ENCODE measurements at regions not wholly inside any gene's neighbourhood (a gene's known extent, or its start where the extent isn't known, plus 50 kb on each side); places are given as distances from the start of the nearest gene placed in this dataset.

DNA sequence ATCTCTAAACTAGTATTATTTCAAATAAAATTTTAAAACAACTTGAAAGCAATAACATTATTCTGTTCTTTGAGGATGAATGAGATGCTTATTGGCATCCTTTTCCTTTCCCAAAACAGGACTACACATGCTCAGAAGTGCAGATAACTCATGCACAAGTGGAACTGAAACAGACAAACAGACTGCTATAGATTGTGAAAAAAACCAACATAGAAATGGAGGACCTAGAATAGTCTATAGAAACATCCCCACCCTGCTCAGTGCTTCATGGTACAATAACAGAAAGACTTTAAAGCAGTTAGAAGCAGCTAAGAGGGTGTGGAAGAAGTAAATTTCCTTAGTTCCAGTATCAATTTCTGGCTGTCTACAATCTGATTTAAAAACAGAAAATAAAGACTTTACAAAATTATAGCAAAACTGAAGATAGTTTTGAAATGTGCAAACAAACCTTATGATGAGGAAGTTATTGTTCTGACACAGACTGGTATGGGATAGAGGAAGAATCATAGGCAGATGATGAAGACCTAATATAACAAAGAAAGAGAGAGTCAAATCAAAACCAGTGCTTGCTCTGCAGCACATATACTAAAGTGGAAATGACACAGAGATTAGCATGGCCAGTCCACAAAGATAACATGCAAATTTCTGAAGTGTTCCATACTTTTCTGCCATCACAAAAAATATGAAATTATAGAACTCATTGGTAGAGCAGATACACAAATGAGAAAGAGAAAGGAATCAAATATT, 1025.4 kb downstream of the SQOR start:
- no peaks in the 10 kb centered on the region for H3K27me3 ChIP-seq (ENCODE audit: control insufficient read depth, insufficient read depth, low read length)

DNA sequence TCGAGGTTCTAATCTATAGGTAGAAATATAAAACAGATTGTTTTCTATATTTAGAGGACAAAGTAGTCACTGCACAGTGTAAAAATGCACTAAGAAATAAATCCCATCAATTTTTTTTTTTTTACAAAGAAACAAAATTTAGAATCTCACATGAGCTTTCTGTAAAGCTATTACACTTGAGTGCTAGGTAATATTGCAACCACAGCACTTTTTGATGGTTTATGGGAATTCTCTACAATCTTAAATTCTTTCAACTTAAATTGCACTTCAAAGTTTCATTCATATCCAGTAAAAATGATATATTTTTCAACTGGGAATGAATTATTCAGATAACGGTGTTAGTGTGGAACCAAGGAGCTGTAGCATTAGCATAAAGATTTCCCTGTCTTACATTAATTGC, 1035.4 kb downstream of the SQOR start:
- DNase-seq, result no peak
- Histone ChIP-seq H3K27me3 (ENCODE audit: control insufficient read depth, insufficient read depth, low read length) (no peaks in the 10 kb centered on the region), H3K9me3 (replicated peaks; ENCODE audit: control insufficient read depth, low read depth, low read length) (no peaks in the 10 kb centered on the region), H3K27ac (ENCODE audit: low read length) (no peak overlapping the region), H3K4me1 (ENCODE audit: control insufficient read depth, insufficient read depth, low read length) (no peaks in the 10 kb centered on the region), H3K4me3 (ENCODE audit: low read length) (no peak overlapping the region), H3K36me3 (ENCODE audit: control insufficient read depth, insufficient read depth, low read length) (no peaks in the 10 kb centered on the region)
- no CpG with 5 or more reads among the region's 2 CpGs for WGBS (ENCODE audit: insufficient coverage)

More for the DNA sequence above, 1025.4 kb downstream of the SQOR start:
- H3K36me3 ChIP-seq (ENCODE audit: control insufficient read depth, insufficient read depth, low read length), result no peaks in the 10 kb centered on the region
- H3K27ac ChIP-seq (ENCODE audit: low read length), result no peak overlapping the region
- no peak overlapping the region for H3K4me3 ChIP-seq (ENCODE audit: low read length)
- H3K9me3 ChIP-seq (replicated peaks; ENCODE audit: control insufficient read depth, low read depth, low read length), result no peaks in the 10 kb centered on the region
- H3K4me1 ChIP-seq (ENCODE audit: control insufficient read depth, insufficient read depth, low read length), result no peaks in the 10 kb centered on the region
- DNase-seq, result no peak

DNA sequence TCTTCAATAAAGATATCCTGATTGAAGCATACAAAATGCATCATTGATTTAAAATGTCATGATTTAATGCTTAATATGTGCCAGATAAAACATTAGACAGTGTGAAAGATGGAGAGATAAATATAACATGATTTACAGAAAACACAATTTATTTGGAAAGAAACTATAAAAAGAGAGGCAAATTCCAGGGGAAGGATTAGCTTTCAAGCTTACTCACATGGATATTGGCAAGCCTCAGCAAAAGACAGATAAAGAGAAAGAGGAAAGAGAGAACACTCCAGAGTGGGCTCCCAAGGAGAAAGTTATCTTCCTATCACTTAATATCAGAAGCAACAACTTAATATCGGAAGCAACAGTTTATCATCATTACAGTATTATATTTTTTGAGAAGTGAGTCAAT, 1036.5 kb downstream of the SQOR start:
- H3K9me3 ChIP-seq (replicated peaks; ENCODE audit: control insufficient read depth, low read depth, low read length), result no peaks in the 10 kb centered on the region
- no peaks in the 10 kb centered on the region for H3K36me3 ChIP-seq (ENCODE audit: control insufficient read depth, insufficient read depth, low read length)
- no peak overlapping the region for H3K27ac ChIP-seq (ENCODE audit: low read length)
- H3K4me3 ChIP-seq (ENCODE audit: low read length), result no peak overlapping the region
- no peaks in the 10 kb centered on the region for H3K27me3 ChIP-seq (ENCODE audit: control insufficient read depth, insufficient read depth, low read length)
- no CpG with 5 or more reads among the region's 1 CpG for WGBS (ENCODE audit: insufficient coverage)
- H3K4me1 ChIP-seq (ENCODE audit: control insufficient read depth, insufficient read depth, low read length), result no peaks in the 10 kb centered on the region
- no peak for DNase-seq

DNA sequence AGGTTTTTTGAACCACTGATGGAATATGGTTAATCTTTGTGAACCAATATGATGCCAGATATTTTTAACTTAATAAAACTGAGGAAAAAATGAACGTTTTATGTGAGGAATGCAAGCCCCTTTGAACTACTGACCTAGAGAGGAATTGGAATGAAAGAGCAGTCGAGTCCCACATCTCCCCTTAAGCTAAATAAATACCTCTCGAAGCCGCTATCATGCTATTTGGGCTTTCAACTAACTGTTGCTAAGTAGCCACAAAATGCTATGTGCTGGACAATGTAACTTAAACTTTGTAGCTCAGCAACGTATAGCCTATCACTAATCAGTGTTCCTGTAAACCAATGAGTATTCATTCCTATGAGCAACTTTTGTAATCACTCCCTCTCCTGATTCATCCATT, 1037.2 kb downstream of the SQOR start:
- Histone ChIP-seq H3K36me3 (ENCODE audit: control insufficient read depth, insufficient read depth, low read length) (no peaks in the 10 kb centered on the region), H3K27me3 (ENCODE audit: control insufficient read depth, insufficient read depth, low read length) (no peaks in the 10 kb centered on the region), H3K4me1 (ENCODE audit: control insufficient read depth, insufficient read depth, low read length) (no peaks in the 10 kb centered on the region), H3K27ac (ENCODE audit: low read length) (no peak overlapping the region), H3K4me3 (ENCODE audit: low read length) (no peak overlapping the region), H3K9me3 (replicated peaks; ENCODE audit: control insufficient read depth, low read depth, low read length) (no peaks in the 10 kb centered on the region)
- 51% methylated on average over 2 of the region's 5 CpGs for WGBS (ENCODE audit: insufficient coverage)
- no peak for DNase-seq

DNA sequence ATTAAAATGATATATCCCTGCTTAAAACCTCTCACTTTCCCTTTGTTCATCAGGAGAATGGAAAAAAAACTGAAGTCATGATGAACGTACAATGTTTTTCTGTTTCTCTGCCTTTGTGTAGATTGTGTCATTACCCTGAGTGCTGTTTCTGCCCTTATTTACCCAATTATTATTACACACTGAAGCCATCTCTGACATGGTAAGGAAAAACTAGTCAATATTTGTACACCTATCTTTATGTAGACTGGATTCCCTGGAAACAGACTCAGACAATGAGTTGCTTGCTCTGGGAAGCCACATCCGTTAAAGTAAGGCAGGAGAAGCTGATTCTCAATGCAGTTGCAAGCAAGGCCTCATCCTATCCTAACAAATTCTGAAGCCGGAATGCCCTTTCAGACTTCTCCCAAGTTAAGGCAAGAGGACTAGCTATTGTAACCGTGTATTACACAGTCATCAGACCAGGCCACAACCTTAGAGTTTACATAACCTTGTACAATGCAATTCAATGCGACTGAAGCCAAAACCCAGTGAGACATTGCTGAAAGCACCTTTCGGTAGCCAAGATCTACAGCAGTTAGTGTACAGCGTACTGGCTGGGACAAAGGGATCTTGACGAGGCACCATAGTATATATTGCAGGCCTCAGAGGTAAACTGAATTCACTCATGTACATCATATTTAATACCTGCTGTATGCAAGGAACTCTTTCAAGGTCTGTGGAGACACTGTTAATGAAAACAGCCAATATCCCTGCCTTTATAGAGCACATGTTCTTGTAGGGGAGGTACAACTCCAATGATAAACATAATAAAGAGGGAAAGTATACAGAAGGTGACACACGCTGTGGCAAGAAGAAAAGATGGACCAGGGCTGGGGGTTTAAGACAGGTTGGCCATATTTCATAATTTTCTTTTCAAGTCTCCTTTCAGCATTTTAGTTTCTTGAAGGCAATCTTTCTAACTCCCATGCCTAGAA, 1040.8 kb upstream of the SEMA6D start:
- WGBS (ENCODE audit: insufficient coverage), result 78% methylated on average over 5 of the region's 9 CpGs
- Histone ChIP-seq H3K4me3 (ENCODE audit: low read length) (no peak overlapping the region), H3K9me3 (replicated peaks; ENCODE audit: control insufficient read depth, low read depth, low read length) (no peaks in the 10 kb centered on the region), H3K27ac (ENCODE audit: low read length) (no peak overlapping the region), H3K36me3 (ENCODE audit: control insufficient read depth, insufficient read depth, low read length) (no peaks in the 10 kb centered on the region), H3K4me1 (ENCODE audit: control insufficient read depth, insufficient read depth, low read length) (no peaks in the 10 kb centered on the region), H3K27me3 (ENCODE audit: control insufficient read depth, insufficient read depth, low read length) (no peaks in the 10 kb centered on the region)
- no peak for DNase-seq

DNA sequence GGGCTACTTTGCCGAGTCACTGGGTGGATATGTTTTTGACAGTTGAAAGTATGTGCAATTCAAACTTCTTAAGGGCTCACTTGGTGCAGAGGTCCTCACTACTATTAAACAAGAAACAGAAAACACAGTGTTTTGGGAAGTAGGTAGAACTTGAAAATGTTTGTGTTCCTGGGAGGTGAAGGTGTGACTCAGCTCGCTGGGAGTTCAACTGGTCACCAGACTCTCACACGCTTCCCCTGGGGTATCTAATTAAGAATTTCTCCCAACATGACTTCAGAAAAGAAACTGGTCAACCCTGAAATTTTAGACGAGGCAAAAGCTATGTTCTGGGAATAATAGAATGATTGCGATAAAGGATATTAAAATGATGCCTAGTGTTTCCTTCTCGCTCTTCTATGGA, 1039.8 kb upstream of the SEMA6D start:
- Histone ChIP-seq H3K4me1 (ENCODE audit: control insufficient read depth, insufficient read depth, low read length) (no peaks in the 10 kb centered on the region), H3K27ac (ENCODE audit: low read length) (no peak overlapping the region), H3K36me3 (ENCODE audit: control insufficient read depth, insufficient read depth, low read length) (no peaks in the 10 kb centered on the region), H3K9me3 (replicated peaks; ENCODE audit: control insufficient read depth, low read depth, low read length) (no peaks in the 10 kb centered on the region), H3K4me3 (ENCODE audit: low read length) (no peak overlapping the region), H3K27me3 (ENCODE audit: control insufficient read depth, insufficient read depth, low read length) (no peaks in the 10 kb centered on the region)
- no peak for DNase-seq
- WGBS (ENCODE audit: insufficient coverage), result no CpG with 5 or more reads among the region's 6 CpGs

DNA sequence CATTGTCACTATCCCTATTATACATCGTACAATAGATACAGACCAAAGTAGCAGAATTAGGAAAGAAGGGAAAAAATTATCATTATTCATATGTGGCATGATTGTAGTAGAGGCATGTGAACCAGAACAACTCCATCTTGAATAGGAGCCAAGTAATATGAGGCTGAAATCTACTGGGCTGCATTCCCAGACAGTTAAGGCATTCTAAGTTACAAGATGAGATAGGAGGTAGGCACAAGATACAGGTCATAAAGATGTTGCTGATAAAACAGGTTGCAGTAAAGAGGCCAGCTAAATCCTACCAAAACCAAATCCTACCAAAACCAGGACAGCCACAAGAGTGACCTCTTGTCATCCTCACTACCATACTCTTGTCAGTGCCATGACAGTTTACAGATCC, 1035.4 kb upstream of the SEMA6D start:
- DNase-seq, result no peak
- H3K27me3 ChIP-seq (ENCODE audit: control insufficient read depth, insufficient read depth, low read length), result no peaks in the 10 kb centered on the region
- H3K4me3 ChIP-seq (ENCODE audit: low read length), result no peak overlapping the region
- WGBS (ENCODE audit: insufficient coverage), result no CpG with 5 or more reads among the region's 1 CpG
- no peaks in the 10 kb centered on the region for H3K9me3 ChIP-seq (replicated peaks; ENCODE audit: control insufficient read depth, low read depth, low read length)
- H3K4me1 ChIP-seq (ENCODE audit: control insufficient read depth, insufficient read depth, low read length), result no peaks in the 10 kb centered on the region
- no peak overlapping the region for H3K27ac ChIP-seq (ENCODE audit: low read length)
- no peaks in the 10 kb centered on the region for H3K36me3 ChIP-seq (ENCODE audit: control insufficient read depth, insufficient read depth, low read length)

DNA sequence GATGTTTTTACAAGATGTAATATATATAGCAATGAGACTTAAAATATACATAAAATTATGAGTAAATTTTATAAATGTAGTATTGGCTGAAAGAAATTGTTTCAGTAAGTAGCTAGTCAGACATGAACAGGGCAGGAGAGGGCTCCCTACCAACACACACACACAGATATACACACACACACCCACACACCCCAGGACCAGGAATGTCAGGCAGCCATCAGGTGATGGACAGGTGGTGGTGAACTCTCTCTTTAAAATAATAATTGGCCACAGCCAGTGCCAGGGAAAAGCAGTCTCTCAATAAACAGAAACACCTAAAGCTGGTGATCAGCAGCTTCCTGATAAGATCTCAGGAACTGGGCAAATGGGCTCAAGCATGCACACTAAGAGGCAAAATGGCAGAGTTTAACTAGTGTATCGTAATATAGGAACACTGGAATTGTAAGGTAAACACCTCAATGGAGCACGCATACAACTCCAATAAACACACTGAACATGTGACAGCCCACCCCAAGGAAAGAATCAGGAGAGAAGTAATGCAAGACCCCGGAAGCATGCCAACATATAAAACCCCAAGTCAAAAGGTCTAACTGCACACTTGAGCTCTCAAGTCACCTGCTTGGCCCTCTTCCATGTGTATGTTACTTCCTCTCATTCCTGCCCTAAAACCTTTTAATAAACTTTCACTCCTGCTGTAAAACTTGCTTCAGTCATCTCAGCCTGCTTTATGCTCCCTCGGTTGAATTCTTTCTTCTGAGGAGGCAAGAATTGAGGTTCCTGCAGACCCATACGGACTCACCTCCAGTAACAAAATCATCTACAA, 1034.1 kb upstream of the SEMA6D start:
- 14% methylated on average over 1 of the region's 5 CpGs for WGBS (ENCODE audit: insufficient coverage)
- H3K4me3 ChIP-seq (ENCODE audit: low read length), result no peak overlapping the region
- no peaks in the 10 kb centered on the region for H3K36me3 ChIP-seq (ENCODE audit: control insufficient read depth, insufficient read depth, low read length)
- H3K27me3 ChIP-seq (ENCODE audit: control insufficient read depth, insufficient read depth, low read length), result no peaks in the 10 kb centered on the region
- no peaks in the 10 kb centered on the region for H3K4me1 ChIP-seq (ENCODE audit: control insufficient read depth, insufficient read depth, low read length)
- no peaks in the 10 kb centered on the region for H3K9me3 ChIP-seq (replicated peaks; ENCODE audit: control insufficient read depth, low read depth, low read length)
- no peak for DNase-seq
- H3K27ac ChIP-seq (ENCODE audit: low read length), result no peak overlapping the region

DNA sequence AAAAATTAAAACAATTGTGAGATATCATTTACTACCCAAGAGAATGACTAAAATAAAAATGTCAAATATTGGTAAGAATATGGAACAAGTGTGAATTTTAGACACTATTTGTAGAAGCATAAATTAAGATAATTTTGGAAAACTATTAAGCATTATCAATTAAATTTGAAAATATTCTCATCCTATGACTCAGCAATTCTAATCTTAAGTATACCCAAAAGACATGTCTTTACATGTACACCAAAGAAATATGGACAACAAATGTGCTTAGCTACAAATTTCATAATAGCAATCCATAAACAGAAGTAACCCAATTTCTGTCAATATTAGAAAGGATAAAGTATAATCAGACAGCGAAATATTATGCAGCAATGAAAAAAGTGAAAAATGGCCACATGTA, 1032.2 kb upstream of the SEMA6D start:
- no peak for DNase-seq
- Histone ChIP-seq H3K4me1 (ENCODE audit: control insufficient read depth, insufficient read depth, low read length) (no peaks in the 10 kb centered on the region), H3K36me3 (ENCODE audit: control insufficient read depth, insufficient read depth, low read length) (no peaks in the 10 kb centered on the region), H3K4me3 (ENCODE audit: low read length) (no peak overlapping the region), H3K9me3 (replicated peaks; ENCODE audit: control insufficient read depth, low read depth, low read length) (no peaks in the 10 kb centered on the region), H3K27ac (ENCODE audit: low read length) (no peak overlapping the region), H3K27me3 (ENCODE audit: control insufficient read depth, insufficient read depth, low read length) (no peaks in the 10 kb centered on the region)
- no CpG with 5 or more reads among the region's 1 CpG for WGBS (ENCODE audit: insufficient coverage)

DNA sequence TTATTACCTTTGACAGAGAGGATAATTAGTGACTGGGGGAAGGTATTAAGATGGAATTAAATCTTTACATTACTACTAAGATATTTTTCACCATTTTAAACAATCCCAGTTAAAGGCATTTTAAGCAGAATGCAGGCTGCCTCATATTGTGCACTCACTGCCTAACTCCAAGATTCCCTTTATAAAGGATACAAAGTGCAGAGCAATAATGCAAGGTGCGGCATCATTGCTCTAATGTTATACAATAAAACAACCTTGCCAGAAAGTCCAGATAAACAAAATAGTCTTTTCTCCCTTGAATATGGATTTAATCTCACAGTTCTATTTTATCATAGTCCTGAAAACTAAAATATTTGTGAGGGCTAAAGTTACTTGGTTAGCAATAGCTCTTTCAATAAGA, 1031.6 kb upstream of the SEMA6D start:
- Histone ChIP-seq H3K4me1 (ENCODE audit: control insufficient read depth, insufficient read depth, low read length) (no peaks in the 10 kb centered on the region), H3K36me3 (ENCODE audit: control insufficient read depth, insufficient read depth, low read length) (no peaks in the 10 kb centered on the region), H3K9me3 (replicated peaks; ENCODE audit: control insufficient read depth, low read depth, low read length) (no peaks in the 10 kb centered on the region), H3K27me3 (ENCODE audit: control insufficient read depth, insufficient read depth, low read length) (no peaks in the 10 kb centered on the region), H3K4me3 (ENCODE audit: low read length) (no peak overlapping the region), H3K27ac (ENCODE audit: low read length) (no peak overlapping the region)
- WGBS (ENCODE audit: insufficient coverage), result no CpG with 5 or more reads among the region's 1 CpG
- no peak for DNase-seq

Measured in muscle of leg (tissue), 3 donors.